Astrocyte of the spinal cord (primary cell): ENCODE measurements at regions not wholly inside any gene's neighbourhood (a gene's known extent, or its start where the extent isn't known, plus 50 kb on each side); places are given as distances from the start of the nearest gene placed in this dataset.
"Not testable (repeated sequence)": the region's sequence is repeated elsewhere in the genome, so short reads cannot be mapped to it uniquely, and the experiment has no call there.

Experiments
- DNase-seq: peaks from one replicate; pipeline ENCODE4 v3.0.0; 2011; ENCODE audit warnings: low read depth, low spot score
- H3K4me3 ChIP-seq: 2 replicates; pipeline ENCODE4 v1.5.1; 2011; ENCODE audit warnings: low read depth, mild to moderate bottlenecking, low read length, moderate library complexity
- in situ Hi-C: cut with HindIII; loops from 2 replicates; pipeline ENCODE4 v1.10.0; 2017; ENCODE audit warnings: low sequenced_read_pairs
- TF ChIP-seq, protein P1 (sequence below): IDR thresholded peaks from 2 replicates; pipeline ENCODE4 v1.5.1; 2012; ENCODE audit warnings: low read depth, mild to moderate bottlenecking, low read length, inconsistent platforms

DNA sequence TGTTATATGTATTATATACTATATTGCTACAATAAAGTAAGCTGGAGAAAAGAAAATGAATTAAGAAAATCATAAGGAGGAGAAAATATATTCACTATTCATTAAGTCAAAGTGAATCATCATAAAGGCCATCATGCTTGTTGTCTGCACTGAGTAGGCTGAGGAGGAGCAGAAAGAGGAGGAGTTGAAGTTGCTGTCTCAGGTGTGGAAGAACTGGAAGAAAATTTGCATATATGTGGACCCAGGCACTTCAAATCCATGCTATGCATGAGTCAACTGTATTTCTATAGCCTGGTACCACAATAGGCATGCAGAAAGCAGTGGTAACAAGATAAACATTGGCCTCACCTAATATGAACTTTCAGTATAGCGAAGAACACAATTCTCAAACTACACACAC is 135.9 kb upstream of the SGCG start:
- DNase-seq = no peak
- TF ChIP-seq, protein P1, sequence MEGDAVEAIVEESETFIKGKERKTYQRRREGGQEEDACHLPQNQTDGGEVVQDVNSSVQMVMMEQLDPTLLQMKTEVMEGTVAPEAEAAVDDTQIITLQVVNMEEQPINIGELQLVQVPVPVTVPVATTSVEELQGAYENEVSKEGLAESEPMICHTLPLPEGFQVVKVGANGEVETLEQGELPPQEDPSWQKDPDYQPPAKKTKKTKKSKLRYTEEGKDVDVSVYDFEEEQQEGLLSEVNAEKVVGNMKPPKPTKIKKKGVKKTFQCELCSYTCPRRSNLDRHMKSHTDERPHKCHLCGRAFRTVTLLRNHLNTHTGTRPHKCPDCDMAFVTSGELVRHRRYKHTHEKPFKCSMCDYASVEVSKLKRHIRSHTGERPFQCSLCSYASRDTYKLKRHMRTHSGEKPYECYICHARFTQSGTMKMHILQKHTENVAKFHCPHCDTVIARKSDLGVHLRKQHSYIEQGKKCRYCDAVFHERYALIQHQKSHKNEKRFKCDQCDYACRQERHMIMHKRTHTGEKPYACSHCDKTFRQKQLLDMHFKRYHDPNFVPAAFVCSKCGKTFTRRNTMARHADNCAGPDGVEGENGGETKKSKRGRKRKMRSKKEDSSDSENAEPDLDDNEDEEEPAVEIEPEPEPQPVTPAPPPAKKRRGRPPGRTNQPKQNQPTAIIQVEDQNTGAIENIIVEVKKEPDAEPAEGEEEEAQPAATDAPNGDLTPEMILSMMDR = no peak
- H3K4me3 ChIP-seq = no peak overlapping the region
- in situ Hi-C loops = no loop called here

DNA sequence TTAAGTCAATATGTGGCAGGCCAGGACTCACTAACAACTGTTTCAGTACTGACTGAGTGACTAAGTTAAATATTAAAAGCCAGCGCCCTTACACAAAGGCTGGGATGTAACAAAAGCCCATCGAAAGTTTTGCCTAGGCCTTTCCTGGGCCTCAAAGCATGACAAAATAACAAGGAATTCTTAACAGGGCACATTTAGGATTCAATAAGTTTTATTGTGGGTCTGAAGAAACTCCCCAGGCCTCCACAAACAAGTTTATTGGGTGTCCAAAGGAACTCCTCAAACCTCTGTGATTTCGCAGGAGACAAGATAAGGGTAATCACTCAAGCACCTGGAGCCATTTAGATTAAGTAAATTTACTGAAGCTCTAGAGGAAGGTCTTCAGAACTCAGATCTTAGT is 130.7 kb upstream of the SGCG start:
- DNase-seq = no peak
- TF ChIP-seq, protein P1 = no peak
- in situ Hi-C loops = no loop called here
- no peak overlapping the region for H3K4me3 ChIP-seq

DNA sequence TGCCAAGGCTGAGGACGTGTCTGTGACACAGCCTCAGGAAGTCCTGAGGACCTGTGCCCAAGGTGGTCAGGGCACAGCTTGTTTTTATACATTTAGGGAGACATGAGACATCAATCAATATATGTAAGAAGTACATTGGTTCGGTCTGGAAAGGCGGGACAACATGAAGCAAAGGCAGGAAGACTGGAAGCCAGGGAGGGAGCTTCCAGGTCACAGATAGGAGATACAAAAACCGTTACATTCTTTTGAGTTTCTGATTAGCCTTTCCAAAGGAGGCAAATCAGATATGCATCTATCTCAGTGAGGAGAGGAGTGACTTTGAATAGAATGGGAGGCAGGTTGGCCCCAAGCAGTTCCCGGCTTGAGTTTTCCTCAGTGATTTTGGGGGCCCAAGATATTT is 127.1 kb upstream of the SGCG start:
- in situ Hi-C loops, DNase-seq, H3K4me3 ChIP-seq: not testable (repeated sequence)

DNA sequence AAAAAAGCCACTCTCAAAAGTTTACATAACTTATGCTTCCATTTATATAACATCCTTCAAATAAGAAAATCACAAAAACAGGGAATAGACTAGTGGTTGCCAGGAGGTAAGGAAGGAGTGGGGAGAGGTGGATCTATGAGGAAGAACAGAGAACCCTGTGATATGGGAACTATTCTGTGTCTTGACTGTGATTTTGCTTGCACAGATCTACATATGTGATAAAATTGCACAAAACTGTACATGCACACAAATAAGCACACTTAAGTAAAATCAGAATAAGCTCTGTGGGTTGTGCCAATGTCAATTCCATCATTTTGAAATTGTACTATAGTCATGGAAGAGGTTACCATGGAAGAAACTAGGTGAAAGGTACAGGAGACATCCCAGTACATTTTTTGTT is 121.6 kb upstream of the SGCG start:
- in situ Hi-C loops = no loop called here
- no peak for DNase-seq
- TF ChIP-seq, protein P1 = no peak
- no peak overlapping the region for H3K4me3 ChIP-seq

DNA sequence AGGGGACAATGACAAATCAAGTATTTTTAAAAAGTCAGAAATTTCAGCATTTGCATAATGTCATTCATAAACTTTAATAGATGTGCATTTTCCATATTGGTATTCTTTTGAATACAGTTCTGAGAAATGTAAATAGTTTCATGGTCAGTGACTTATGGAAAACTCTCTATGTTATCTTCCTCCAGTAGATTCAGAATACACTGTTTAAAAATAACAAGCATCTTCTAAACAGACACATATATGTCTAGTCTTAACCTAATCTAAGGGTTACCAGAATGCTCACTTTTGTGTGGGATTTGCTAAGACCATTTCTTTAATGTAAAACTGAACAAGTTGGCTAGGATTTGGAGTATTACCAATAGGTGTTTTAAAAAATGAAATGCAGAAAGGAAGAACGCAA is 119.8 kb upstream of the SGCG start:
- TF ChIP-seq, protein P1 = no peak
- DNase-seq = no peak
- in situ Hi-C loops = no loop called here
- no peak overlapping the region for H3K4me3 ChIP-seq

DNA sequence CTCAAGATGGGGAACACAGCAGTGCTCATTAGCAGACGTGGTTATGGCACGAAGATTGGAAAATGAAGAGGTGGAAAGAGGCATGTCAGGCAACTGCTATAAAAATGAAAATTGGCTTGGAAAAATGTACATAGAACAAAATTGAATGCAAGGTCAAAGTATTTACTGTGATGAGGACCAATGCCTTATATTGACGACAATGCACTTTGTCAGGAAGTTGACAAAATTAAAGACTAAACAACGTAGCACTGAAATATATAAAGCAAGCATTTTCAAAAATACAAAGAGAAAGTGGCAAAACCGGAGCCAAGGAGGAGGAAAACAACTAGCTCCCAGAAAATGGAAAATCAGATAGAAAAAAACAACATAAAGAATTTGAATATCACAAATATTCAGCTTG is 113.7 kb upstream of the SGCG start:
- in situ Hi-C loops = no loop called here
- TF ChIP-seq, protein P1 = no peak

DNA sequence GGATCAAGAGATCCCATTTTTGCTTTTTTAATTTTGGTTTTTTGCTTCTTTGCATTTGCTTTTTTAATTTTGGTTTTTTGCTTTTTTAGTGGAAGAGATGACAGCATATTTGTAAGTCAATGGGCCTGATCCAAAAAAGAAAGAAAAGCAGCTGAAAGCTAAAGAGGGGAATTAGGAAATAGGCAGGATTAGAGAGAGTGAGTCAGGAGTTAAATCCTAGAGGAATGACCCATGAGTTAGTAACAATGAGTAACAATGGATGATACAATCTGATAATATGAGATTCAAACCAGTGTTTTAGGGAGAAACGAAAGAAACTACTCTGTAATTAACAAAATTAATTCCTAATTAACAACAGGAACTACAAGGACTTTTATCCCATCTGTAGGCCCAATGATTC is 111.2 kb upstream of the SGCG start:
- no peak for DNase-seq
- in situ Hi-C loops = no loop called here
- TF ChIP-seq, protein P1 = no peak
- H3K4me3 ChIP-seq = no peak overlapping the region

More for the DNA sequence above, 113.7 kb upstream of the SGCG start:
- DNase-seq = no peak
- no peak overlapping the region for H3K4me3 ChIP-seq
